DMS114 treated with DMSO at 0.1 percent for 48 hours (cell line): ENCODE measurements at regions not wholly inside any gene's neighbourhood (a gene's known extent, or its start where the extent isn't known, plus 50 kb on each side); places are given as distances from the start of the nearest gene placed in this dataset.
"Not testable (repeated sequence)": the region's sequence is repeated elsewhere in the genome, so short reads cannot be mapped to it uniquely, and the experiment has no call there.

Experiments used
- DNase-seq: peaks from one replicate; lab custom pipeline; 2025; ENCODE audit not compliant: unreplicated experiment; lab: John Stamatoyannopoulos, UW

GRCh38 chr3:115384381-115384780 lies 237.3 kb upstream of the ZBTB20 start:
- DNase-seq, result no peak

DNA sequence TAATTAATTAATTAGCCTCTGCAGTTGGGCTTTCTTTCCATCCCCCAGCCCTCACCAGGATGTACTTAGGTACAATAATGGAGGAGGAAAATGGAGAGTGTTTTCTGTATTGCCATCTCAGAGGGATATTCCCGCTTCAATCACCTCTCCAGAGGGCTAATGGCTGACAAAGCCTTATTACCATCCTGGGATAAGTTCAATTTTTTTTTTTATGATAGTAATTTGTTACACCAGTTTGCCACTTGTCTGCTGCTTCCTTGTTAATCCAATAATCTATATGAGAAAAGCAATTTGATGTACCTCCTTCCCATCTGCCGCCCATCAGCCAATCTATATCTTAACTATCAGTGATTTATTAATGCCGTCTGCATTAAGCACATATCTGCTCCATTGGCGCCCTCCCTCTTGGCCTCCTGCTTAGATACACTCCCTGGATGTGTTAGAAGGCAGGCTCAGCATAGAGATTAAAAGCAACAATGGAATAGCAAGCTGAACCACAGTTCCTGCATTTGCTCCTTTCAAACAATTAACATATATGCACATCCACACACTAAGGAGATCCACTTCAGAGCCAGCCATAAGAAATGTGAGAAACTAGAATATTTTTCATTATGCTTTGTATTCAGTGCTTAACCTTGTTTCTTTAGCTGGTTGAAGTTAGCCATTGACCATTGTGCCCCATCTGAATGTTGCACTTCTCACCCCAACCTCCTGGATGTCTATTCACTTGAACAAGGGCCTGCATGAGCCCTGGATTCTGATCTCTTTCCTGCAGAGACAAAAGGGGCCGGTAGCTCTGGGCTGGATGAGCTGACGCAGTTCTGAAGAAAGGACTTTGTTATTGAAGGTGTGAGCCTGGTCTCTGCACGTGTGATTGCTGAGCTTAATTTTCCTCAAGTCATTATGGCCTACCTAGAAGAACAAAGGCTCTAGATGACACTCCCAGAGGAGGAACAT lies 237.3 kb upstream of the GAP43 start:
- DNase-seq, result no peak

- no peak for DNase-seq
Observed at GRCh38 chr3:115388166-115388565, 235.1 kb upstream of the GAP43 start.

DNA sequence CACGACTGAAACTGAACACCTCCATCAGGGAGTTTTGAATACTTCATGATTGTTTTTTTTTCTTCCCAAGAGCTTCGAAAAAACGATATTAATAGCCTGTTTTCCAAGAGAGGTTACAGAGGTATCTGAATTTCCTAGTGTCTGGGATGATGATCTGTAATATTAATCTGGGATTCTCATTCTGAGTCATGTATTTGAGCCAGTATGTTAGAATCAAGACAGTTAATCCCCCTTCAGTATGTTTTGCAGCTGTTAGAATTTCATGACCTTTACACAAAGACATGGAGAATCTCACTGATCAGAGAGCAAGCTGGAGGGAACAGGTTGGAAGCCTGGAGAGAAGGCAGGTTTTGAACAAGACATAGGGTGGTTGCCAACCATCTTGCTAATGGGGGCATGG lies 234.5 kb upstream of the GAP43 start:
- DNase-seq, result no peak

- no peak for DNase-seq
Observed at GRCh38 chr3:115396801-115397200, 226.5 kb upstream of the GAP43 start.

- DNase-seq, result no peak
Observed at GRCh38 chr3:115397433-115397832, 225.9 kb upstream of the GAP43 start.

DNA sequence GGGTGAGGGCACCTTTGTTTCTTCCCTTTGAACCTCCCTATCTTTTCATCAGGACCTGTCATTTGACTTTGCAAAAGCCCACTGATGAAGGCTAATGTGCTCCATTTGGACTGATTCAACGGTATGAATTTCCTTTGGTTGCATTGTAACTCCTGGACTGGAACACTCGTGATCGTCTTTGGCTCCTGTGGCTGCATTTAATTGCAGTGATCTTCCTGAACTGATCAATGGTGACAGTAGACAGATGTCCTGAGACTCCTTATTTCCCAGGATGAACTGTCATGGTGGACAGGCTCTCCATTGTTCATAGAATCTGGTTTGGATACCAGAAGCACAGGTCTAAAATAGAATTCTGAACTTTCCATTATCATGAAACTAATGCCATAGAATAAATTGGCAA lies 224.8 kb upstream of the GAP43 start:
- DNase-seq, result no peak

DNA sequence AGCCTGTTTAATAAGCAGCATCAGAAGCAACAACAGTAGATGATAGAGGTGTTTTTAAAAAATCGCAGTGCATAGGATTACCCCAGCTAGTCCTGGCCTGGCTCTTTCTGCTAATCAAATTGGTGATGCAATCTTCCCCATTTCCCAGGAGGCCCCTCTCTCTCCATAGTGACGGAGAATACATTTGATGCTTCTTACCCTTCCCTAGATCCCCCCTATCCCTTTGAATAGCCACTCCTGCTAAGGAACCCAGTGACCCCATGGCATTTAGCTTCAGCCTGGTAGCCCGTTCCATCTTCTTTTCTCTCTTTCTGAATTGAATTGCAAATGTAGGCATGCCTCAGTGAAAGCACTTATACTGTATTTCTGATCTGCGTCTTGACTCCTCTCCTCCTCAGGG lies 223.6 kb upstream of the GAP43 start:
- DNase-seq, result no peak

- no peak for DNase-seq
Observed at GRCh38 chr3:115401298-115401697, 222.0 kb upstream of the GAP43 start.

- DNase-seq, result no peak
Observed at GRCh38 chr3:115401851-115402501, 221.3 kb upstream of the GAP43 start.

GRCh38 chr3:115402651-115403050 lies 220.7 kb upstream of the GAP43 start:
- no peak for DNase-seq

DNA sequence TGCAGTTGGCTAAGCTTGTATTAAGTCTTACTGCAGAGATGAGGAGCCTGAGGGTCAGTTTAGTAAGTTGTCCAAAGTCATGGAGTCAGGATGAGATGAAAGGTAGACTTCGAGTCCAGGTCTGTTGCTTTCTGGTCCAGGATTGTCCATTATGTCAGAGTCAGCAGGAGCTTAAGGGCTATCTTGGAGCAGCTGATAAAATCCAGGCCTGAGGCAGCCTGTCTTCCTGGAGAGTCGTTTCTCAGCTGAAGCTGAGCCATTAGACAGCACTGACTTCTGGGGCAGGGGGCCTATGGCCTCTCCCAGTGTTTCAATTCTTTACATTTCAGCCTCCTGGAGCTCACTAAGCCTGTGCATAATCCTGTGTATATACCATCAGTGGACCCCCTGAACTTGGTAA lies 219.5 kb upstream of the GAP43 start:
- DNase-seq, result no peak

DNA sequence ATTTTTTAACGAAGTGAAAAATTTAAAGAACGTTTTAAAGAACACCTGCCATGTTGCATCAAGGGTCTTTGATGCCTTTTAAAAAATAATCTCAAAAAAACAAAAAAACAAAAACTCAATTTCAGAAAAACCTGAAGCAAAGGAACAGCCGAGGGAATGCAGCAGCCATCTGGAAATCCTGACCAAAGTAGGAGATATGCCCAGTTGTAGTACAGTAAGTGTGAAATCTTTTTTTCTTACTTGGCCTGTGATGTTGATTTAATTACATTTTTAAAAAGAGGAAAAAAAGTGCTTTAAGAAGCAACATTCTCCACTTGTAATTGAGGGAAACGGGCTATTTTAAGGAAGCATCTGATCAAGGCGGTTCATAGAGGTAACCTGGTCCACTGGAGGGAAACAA lies 213.7 kb upstream of the GAP43 start:
- DNase-seq, result no peak

GRCh38 chr3:115414610-115415009 lies 208.7 kb upstream of the GAP43 start:
- not testable (repeated sequence) for DNase-seq

GRCh38 chr3:115415246-115415996 lies 207.9 kb upstream of the GAP43 start:
- no peak for DNase-seq

GRCh38 chr3:115418583-115418982 lies 204.7 kb upstream of the GAP43 start:
- DNase-seq, result no peak

- no peak for DNase-seq
Observed at GRCh38 chr3:115420086-115420485, 203.2 kb upstream of the GAP43 start.

DNA sequence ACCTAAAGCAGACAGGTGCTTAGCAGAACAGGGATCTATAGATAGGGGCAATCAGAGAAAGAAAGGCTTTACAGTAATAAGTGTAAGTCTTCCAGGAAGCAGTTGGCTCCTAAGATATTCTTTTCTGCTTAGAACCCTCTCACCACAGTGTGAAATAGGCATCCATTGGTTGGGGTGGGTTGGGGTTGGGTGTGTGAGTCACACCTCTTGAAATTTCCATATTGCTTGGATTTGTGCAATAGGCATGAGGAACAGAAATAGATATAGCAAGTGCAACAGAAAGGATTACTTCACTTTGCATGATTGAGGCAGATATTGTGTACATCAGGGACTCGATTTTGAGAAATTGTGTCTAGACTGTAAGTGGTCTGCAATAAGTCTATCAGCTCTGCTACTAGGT lies 200.1 kb upstream of the GAP43 start:
- no peak for DNase-seq

DNA sequence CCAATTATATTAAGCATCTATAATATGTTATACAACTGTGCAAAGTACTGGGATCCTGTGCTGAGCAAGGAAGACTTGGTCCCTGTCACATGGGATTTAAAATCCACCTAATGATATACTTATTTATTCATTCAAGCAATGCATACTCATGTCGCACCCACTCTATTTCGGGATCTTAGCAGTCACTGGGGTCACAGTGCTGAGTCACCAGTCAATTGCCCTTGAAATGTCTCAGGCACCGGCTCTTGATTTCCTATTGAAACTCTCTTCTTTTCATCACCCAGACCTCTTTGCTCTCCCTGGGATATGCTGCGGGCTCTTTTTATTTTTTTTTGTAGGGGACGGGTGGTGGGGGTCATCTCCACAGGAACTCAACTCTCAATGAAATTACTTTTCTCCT lies 194.5 kb upstream of the GAP43 start:
- no peak for DNase-seq

- DNase-seq, result no peak
Observed at GRCh38 chr3:115436767-115437301, 186.5 kb upstream of the GAP43 start.

- DNase-seq, result no peak
Observed at GRCh38 chr3:115438799-115439198, 184.5 kb upstream of the GAP43 start.
